B cell (primary cell): ENCODE measurements at regions not wholly inside any gene's neighbourhood (a gene's known extent, or its start where the extent isn't known, plus 50 kb on each side); places are given as distances from the start of the nearest gene placed in this dataset.

ENCODE experiments used
- ATAC-seq: fragments of 200-7000 bp; cut with Tn5 transposase; one replicate; pipeline ENCODE4 v1.10.0; 2021; ENCODE audit warnings: low read depth, mild to moderate bottlenecking, moderate number of reproducible peaks, moderate library complexity
- CTCF ChIA-PET: fragments of 350-600 bp; sonication (Branson Sonifier 250); formaldehyde crosslinking; loops from one replicate; lab custom pipeline; 2021; ENCODE audit warnings: antibody characterized with exemption, inconsistent platforms; lab: Charles Lee
- POLR2A ChIA-PET: fragments of 350-600 bp; sonication (Branson Sonifier 250); formaldehyde crosslinking; loops from one replicate; lab custom pipeline; 2021; ENCODE audit warnings: antibody characterized with exemption; lab: Charles Lee
- DNase-seq: peaks from one replicate; pipeline ENCODE4 v3.0.0; 2013
- H2AFZ ChIP-seq: 2 replicates; pipeline ENCODE4 v1.6.1; 2012; ENCODE audit warnings: mild to moderate bottlenecking, low read depth, low read length; ENCODE audit not compliant: insufficient read depth, poor library complexity, severe bottlenecking
- H3K27ac ChIP-seq, 2 donors: 1 replicate in 1 of 2; 2 replicates in 1 of 2; pipeline ENCODE4 v1.5.1; 2012 to 2013; ENCODE audit warnings: low read length in 2 of 2, mild to moderate bottlenecking in 2 of 2, moderate library complexity in 1 of 2
- H3K27me3 ChIP-seq, 4 experiments: fragments of 200-600 bp in 1 of 4; sonication (generic) in 1 of 4; replicated peaks in 1 of 4; 1 replicate in 2 of 4; 2 replicates in 2 of 4; pipeline versions ENCODE4 v1.6.1 to v1.7.0; 2013 to 2016; ENCODE audit warnings: low read length in 3 of 4, mild to moderate bottlenecking in 2 of 4, mixed read lengths in 1 of 4, moderate library complexity in 1 of 4; ENCODE audit not compliant: insufficient read depth in 4 of 4, control insufficient read depth in 3 of 4; ENCODE audit errors: control extremely low read depth in 1 of 4
- H3K36me3 ChIP-seq, 2 experiments: replicated peaks in 1 of 2; 1 replicate in 1 of 2; 2 replicates in 1 of 2; pipeline versions ENCODE4 v1.6.1 to v1.7.1; 2013; ENCODE audit warnings: low read length in 1 of 2; ENCODE audit not compliant: insufficient read depth in 2 of 2, control insufficient read depth in 1 of 2; ENCODE audit errors: control extremely low read depth in 1 of 2, extremely low read depth in 1 of 2
- H3K4me1 ChIP-seq, 2 donors: fragments of 200-600 bp in 1 of 2; sonication (generic) in 1 of 2; 1 replicate in 1 of 2; 2 replicates in 1 of 2; pipeline versions ENCODE4 v1.5.1 to v1.6.1; 2013 to 2017; ENCODE audit warnings: low read length in 2 of 2; ENCODE audit not compliant: control insufficient read depth in 2 of 2, insufficient read depth in 2 of 2
- H3K4me2 ChIP-seq: replicated peaks from 2 replicates; pipeline ENCODE3; 2012; ENCODE audit warnings: mild to moderate bottlenecking, low read depth, low read length; ENCODE audit not compliant: poor library complexity, severe bottlenecking
- H3K4me3 ChIP-seq, 5 experiments: fragments of 200-600 bp in 1 of 5; sonication (generic) in 1 of 5; 1 replicate in 3 of 5; 2 replicates in 2 of 5; pipeline versions ENCODE4 v1.5.1 to v1.7.0; 2011 to 2016; ENCODE audit warnings: low read length in 4 of 5, mild to moderate bottlenecking in 4 of 5, low read depth in 2 of 5, control low read depth in 1 of 5, moderate library complexity in 1 of 5; ENCODE audit not compliant: insufficient read depth in 1 of 5; ENCODE audit errors: control extremely low read depth in 1 of 5, extremely low read depth in 1 of 5
- H3K79me2 ChIP-seq: fragments of 200-600 bp; sonication (generic); one replicate; pipeline ENCODE4 v1.6.0; 2016; ENCODE audit warnings: low read length; ENCODE audit not compliant: control insufficient read depth, insufficient read depth
- H3K9ac ChIP-seq: fragments of 200-600 bp; sonication (generic); 2 replicates; pipeline ENCODE4 v1.6.1; 2017; ENCODE audit warnings: mild to moderate bottlenecking, low read length, moderate library complexity
- H3K9me3 ChIP-seq, 3 donors: one replicate each; pipeline versions ENCODE4 v1.6.1 to v1.7.1; 2013; ENCODE audit warnings: low read length in 2 of 3; ENCODE audit not compliant: control insufficient read depth in 2 of 3, insufficient read depth in 1 of 3; ENCODE audit errors: control extremely low read depth in 1 of 3
- H4K20me1 ChIP-seq: 2 replicates; pipeline ENCODE4 v1.6.0; 2012; ENCODE audit warnings: mild to moderate bottlenecking, low read length; ENCODE audit not compliant: insufficient read depth, control insufficient read depth, poor library complexity, severe bottlenecking
- H3K27ac Mint-ChIP-seq: one replicate; pipeline ENCODE4 v1.8.0; 2021; ENCODE audit warnings: mixed read lengths
- H3K27me3 Mint-ChIP-seq: one replicate; pipeline ENCODE4 v1.8.0; 2021; ENCODE audit warnings: mixed read lengths
- H3K4me1 Mint-ChIP-seq: one replicate; pipeline ENCODE4 v1.8.0; 2021; ENCODE audit warnings: mixed read lengths
- H3K4me3 Mint-ChIP-seq: one replicate; pipeline ENCODE4 v1.8.0; 2021; ENCODE audit warnings: mixed read lengths
- H3K9me3 Mint-ChIP-seq: one replicate; pipeline ENCODE4 v1.8.0; 2022; ENCODE audit warnings: mixed read lengths; ENCODE audit not compliant: insufficient read depth
- CTCF ChIP-seq: fragments of 200-600 bp; IDR thresholded peaks from one replicate; pipeline ENCODE4 v1.8.0; 2022; ENCODE audit warnings: antibody characterized with exemption, mild to moderate bottlenecking
- EZH2 ChIP-seq: IDR thresholded peaks from 2 replicates; pipeline ENCODE4 v1.6.1; 2012; ENCODE audit warnings: borderline replicate concordance, low read depth, mild to moderate bottlenecking, moderate library complexity, low read length; ENCODE audit not compliant: insufficient read depth, poor library complexity, severe bottlenecking
- WGBS: methylation state at CpG from one replicate; pipeline ENCODE4 v1.1.5; 2013; ENCODE audit warnings: missing lambda C conversion rate; ENCODE audit not compliant: insufficient coverage; 5-methylcytosine and 5-hydroxymethylcytosine counted together
- intact Hi-C: fragments of 100-400 bp; cut with micrococcal nuclease; formaldehyde crosslinking; loops from one replicate; pipeline ENCODE4 v1.10.0; 2022

GRCh38 chr9:78547831-78548230 is 250.9 kb downstream of the PSAT1 start:
- no peaks in the 10 kb centered on the region for H3K27me3 Mint-ChIP-seq
- ATAC-seq (no peak), DNase-seq (no peak)
- Histone ChIP-seq H3K27me3 (no peaks in the 10 kb centered on the region), H3K9me3 (no peaks in the 10 kb centered on the region), H3K36me3 (no peaks in the 10 kb centered on the region), H4K20me1 (no peaks in the 10 kb centered on the region), H3K4me3 (no peak overlapping the region), H3K9ac (no peak overlapping the region), H3K27ac (no peak overlapping the region), H3K4me2 (no peak overlapping the region), H3K4me1 (no peaks in the 10 kb centered on the region), H2AFZ (no peak overlapping the region), H3K79me2 (no peaks in the 10 kb centered on the region)
- ChIA-PET CTCF (no interaction called here), POLR2A (no interaction called here)
- H3K4me1 Mint-ChIP-seq = no peaks in the 10 kb centered on the region
- intact Hi-C loops = no loop called here
- no peak overlapping the region for H3K4me3 Mint-ChIP-seq
- no peak overlapping the region for H3K27ac Mint-ChIP-seq
- WGBS = no CpG with 5 or more reads among the region's 1 CpG
- TF ChIP-seq EZH2 (no peak), CTCF (no peak)
- H3K9me3 Mint-ChIP-seq = no peaks in the 10 kb centered on the region

GRCh38 chr9:78548670-78549069 is 251.7 kb downstream of the PSAT1 start:
- POLR2A ChIA-PET = no interaction called here
- H2AFZ ChIP-seq = no peak overlapping the region
- no peaks in the 10 kb centered on the region for H4K20me1 ChIP-seq
- no CpG with 5 or more reads among the region's 3 CpGs for WGBS
- H3K4me3 ChIP-seq = no peak overlapping the region
- H3K9me3 ChIP-seq = no peaks in the 10 kb centered on the region
- TF ChIP-seq EZH2 (no peak), CTCF (no peak)
- CTCF ChIA-PET = no interaction called here
- H3K27me3 ChIP-seq = no peaks in the 10 kb centered on the region
- H3K4me2 ChIP-seq = no peak overlapping the region
- no peaks in the 10 kb centered on the region for H3K36me3 ChIP-seq
- DNase-seq (no peak), ATAC-seq (no peak)
- H3K4me3 Mint-ChIP-seq = no peak overlapping the region
- H3K79me2 ChIP-seq = no peaks in the 10 kb centered on the region
- no peaks in the 10 kb centered on the region for H3K27me3 Mint-ChIP-seq
- intact Hi-C loops = no loop called here
- H3K4me1 Mint-ChIP-seq = no peaks in the 10 kb centered on the region
- no peaks in the 10 kb centered on the region for H3K4me1 ChIP-seq
- H3K27ac Mint-ChIP-seq = no peak overlapping the region
- H3K9me3 Mint-ChIP-seq = no peaks in the 10 kb centered on the region
- no peak overlapping the region for H3K27ac ChIP-seq
- H3K9ac ChIP-seq = no peak overlapping the region
